ENCODE measurements at regions not wholly inside any gene's neighbourhood (a gene's known extent, or its start where the extent isn't known, plus 50 kb on each side); places are given as distances from the start of the nearest gene placed in this dataset.

DNA sequence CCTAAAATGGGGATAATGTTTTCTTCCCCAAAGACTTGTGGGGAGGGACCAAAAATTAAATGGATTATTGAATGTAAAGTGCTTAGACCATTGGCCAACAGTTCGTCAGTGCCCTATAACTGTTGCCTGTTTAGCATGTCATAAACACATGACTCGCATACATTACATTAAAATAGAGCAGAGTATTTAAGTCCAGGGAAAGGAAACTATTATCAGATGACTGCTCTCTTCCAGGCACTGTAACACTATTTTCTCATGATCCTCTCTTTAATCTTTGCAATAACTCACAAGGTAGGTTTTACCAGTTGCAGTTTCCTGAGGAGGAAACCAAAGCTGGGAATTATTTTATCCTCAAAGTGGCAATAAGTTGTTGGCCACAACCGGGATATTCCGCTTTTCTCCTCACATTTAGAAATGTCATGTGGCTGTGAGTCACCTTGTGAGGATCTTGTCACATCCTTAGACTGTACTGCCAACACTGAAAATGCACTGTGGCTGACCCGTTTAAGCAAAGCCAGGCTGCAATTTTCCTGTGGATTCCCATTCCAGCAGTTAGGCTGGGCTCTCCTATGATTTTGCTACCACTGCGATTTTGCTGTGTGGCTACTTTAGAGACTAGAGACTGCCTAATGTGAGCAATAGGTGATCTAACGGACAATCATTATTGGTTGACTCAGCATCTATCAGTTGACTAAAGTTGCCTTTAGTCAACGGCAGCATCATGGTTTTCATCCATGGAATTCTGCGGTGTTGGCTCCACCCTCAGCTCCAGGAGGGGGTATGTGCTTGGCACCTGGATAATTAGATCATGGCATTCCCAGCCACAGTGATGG, 58.3 kb upstream of the DHX40 start:
- no peak for TF ChIP-seq POLR2A (IDR thresholded peaks at IDR 0.05)
- TF ChIP-seq, protein P1, sequence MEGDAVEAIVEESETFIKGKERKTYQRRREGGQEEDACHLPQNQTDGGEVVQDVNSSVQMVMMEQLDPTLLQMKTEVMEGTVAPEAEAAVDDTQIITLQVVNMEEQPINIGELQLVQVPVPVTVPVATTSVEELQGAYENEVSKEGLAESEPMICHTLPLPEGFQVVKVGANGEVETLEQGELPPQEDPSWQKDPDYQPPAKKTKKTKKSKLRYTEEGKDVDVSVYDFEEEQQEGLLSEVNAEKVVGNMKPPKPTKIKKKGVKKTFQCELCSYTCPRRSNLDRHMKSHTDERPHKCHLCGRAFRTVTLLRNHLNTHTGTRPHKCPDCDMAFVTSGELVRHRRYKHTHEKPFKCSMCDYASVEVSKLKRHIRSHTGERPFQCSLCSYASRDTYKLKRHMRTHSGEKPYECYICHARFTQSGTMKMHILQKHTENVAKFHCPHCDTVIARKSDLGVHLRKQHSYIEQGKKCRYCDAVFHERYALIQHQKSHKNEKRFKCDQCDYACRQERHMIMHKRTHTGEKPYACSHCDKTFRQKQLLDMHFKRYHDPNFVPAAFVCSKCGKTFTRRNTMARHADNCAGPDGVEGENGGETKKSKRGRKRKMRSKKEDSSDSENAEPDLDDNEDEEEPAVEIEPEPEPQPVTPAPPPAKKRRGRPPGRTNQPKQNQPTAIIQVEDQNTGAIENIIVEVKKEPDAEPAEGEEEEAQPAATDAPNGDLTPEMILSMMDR (IDR thresholded peaks at IDR 0.05) = no peak
- Histone ChIP-seq H3K36me3 (no peaks in the 10 kb centered on the region), H3K27me3 (no peaks in the 10 kb centered on the region), H3K9me3 (no peaks in the 10 kb centered on the region), H3K4me1 (no peaks in the 10 kb centered on the region), H3K4me3 (no peak overlapping the region), H3K27ac (no peak overlapping the region)
- intact Hi-C loops (cut with DNase I; ENCODE audit: low total_unique reads) = no loop called here
- DNase-seq = no peak

DNA sequence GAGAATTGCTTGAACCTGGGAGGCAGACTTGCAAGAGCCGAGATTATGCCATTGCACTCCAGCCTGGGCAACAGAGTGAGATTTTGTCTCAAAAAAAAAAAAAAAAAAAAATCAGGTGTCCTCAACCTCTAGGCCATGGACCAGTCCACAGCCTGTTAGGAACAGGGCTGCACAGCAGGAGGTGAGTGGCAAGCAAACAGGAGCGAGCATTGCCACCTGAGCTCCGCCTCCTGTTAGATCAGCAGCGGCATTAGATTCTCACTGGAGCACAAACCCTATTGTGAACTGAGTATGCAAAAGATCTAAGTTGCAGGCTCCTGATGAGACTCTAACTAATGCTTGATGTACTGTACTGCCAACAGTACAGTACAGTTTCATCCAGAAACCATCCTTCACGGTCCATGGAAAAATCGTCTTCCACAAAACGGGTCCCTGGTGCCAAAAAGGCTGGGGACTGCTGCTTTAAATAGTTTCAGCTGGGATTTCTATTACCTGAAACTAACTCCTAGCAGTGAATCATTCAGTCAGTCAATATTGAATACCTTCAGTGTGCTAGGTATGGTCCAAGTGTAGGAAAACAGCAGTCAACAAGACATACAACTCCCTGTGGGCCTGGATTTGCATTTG, 56.3 kb upstream of the DHX40 start:
- intact Hi-C loops (cut with DNase I; ENCODE audit: low total_unique reads) = no loop called here
- TF ChIP-seq, protein P1 (IDR thresholded peaks at IDR 0.05) = no peak
- TF ChIP-seq POLR2A (IDR thresholded peaks at IDR 0.05) = no peak
- no peaks in the 10 kb centered on the region for H3K36me3 ChIP-seq
- DNase-seq = no peak
- no peaks in the 10 kb centered on the region for H3K4me1 ChIP-seq
- no peak overlapping the region for H3K27ac ChIP-seq
- H3K9me3 ChIP-seq = no peaks in the 10 kb centered on the region
- no peaks in the 10 kb centered on the region for H3K27me3 ChIP-seq
- H3K4me3 ChIP-seq = no peak overlapping the region

DNA sequence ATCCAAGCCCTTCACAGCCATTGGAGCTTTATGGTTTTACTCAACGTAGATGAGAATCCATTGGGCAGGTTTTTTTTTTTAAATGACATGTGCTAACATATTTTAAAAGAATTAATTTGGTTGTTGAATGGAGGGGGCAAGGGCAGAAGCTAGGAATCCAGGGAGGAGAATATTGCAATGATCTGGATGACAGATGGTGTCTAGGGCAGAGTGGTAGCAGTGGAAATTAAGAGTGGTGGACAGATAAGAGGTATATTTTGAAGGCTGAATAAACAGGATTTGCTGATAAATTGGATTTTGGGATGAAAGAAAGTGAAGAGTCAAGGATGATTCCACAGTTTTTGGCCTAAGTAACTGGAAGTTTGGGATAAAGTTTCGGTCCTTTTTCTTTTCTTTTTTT, 54.8 kb upstream of the DHX40 start:
- Histone ChIP-seq H3K27ac (no peak overlapping the region), H3K36me3 (no peaks in the 10 kb centered on the region), H3K4me3 (no peak overlapping the region), H3K9me3 (no peaks in the 10 kb centered on the region), H3K4me1 (no peaks in the 10 kb centered on the region), H3K27me3 (no peaks in the 10 kb centered on the region)
- TF ChIP-seq POLR2A (IDR thresholded peaks at IDR 0.05) = no peak
- TF ChIP-seq, protein P1 (IDR thresholded peaks at IDR 0.05) = no peak
- intact Hi-C loops (cut with DNase I; ENCODE audit: low total_unique reads) = no loop called here
- DNase-seq = no peak

DNA sequence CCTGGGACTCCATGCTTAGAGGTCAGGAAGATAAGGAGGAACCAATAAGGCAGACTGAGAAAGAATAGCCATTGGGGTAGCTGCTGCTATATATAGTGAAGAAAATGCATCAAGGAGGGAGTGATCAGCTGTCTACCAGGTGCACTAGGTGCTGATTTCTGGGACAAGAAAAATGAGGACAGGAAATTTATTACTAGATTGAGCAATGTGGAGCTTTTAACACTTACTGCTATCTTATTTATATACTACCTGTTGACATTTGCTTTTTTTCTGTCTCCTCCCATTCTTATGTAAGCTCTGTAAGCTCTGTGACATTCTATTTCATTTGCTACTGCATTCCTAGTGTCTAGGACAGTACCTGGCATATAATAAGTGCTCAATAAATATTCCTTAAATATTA, 53.7 kb upstream of the DHX40 start:
- intact Hi-C loops (cut with DNase I; ENCODE audit: low total_unique reads) = no loop called here
- H3K36me3 ChIP-seq = no peaks in the 10 kb centered on the region

More for the DNA sequence above, 53.7 kb upstream of the DHX40 start:
- no peak overlapping the region for H3K4me3 ChIP-seq
- H3K27me3 ChIP-seq = no peaks in the 10 kb centered on the region
- DNase-seq = no peak
- no peak overlapping the region for H3K27ac ChIP-seq
- H3K9me3 ChIP-seq = no peaks in the 10 kb centered on the region
- no peaks in the 10 kb centered on the region for H3K4me1 ChIP-seq
- TF ChIP-seq, protein P1 (IDR thresholded peaks at IDR 0.05) = no peak
- no peak for TF ChIP-seq POLR2A (IDR thresholded peaks at IDR 0.05)

Measured in uterus (tissue), 3 donors.